MM.1S (cell line): ENCODE measurements at regions not wholly inside any gene's neighbourhood (a gene's known extent, or its start where the extent isn't known, plus 50 kb on each side); places are given as distances from the start of the nearest gene placed in this dataset.

Source experiments
- DNase-seq: peaks from one replicate; pipeline ENCODE4 v3.0.0-alpha.2; 2015
- H2AFZ ChIP-seq: fragments of 300-600 bp; sonication (generic); 2 replicates; pipeline ENCODE4 v1.6.0; 2016; ENCODE audit warnings: antibody characterized with exemption, low read length
- H3F3A ChIP-seq: fragments of 300-600 bp; sonication (generic); 2 replicates; pipeline ENCODE4 v1.6.1; 2016; ENCODE audit warnings: mild to moderate bottlenecking, antibody characterized with exemption, low read length, moderate library complexity, mixed read lengths; ENCODE audit not compliant: insufficient read depth
- H3K27ac ChIP-seq: fragments of 300-600 bp; sonication (generic); 2 replicates; pipeline ENCODE4 v1.5.1; 2016; ENCODE audit warnings: mild to moderate bottlenecking, low read length
- H3K27me3 ChIP-seq: fragments of 300-600 bp; sonication (generic); replicated peaks from 2 replicates; pipeline ENCODE4 v1.6.0; 2016; ENCODE audit warnings: low read length; ENCODE audit not compliant: insufficient read depth
- H3K36me3 ChIP-seq: fragments of 300-600 bp; sonication (generic); replicated peaks from 2 replicates; pipeline ENCODE4 v1.6.1; 2016; ENCODE audit warnings: mild to moderate bottlenecking, low read length, mixed read lengths; ENCODE audit not compliant: insufficient read depth
- H3K4me1 ChIP-seq: fragments of 300-600 bp; sonication (generic); 2 replicates; pipeline ENCODE4 v1.6.1; 2016; ENCODE audit warnings: low read length, mixed read lengths
- H3K4me2 ChIP-seq: fragments of 300-600 bp; sonication (generic); 2 replicates; pipeline ENCODE4 v1.6.0; 2016; ENCODE audit warnings: low read depth, low read length
- H3K4me3 ChIP-seq: fragments of 300-600 bp; sonication (generic); 2 replicates; pipeline ENCODE4 v1.5.1; 2016; ENCODE audit warnings: low read length, mixed read lengths
- H3K79me2 ChIP-seq: fragments of 300-600 bp; sonication (generic); 2 replicates; pipeline ENCODE4 v1.6.1; 2016; ENCODE audit warnings: mixed run types, low read length, mixed read lengths
- H3K9ac ChIP-seq: fragments of 300-600 bp; sonication (generic); 2 replicates; pipeline ENCODE4 v1.6.1; 2016; ENCODE audit warnings: low read length, mixed read lengths
- H3K9me2 ChIP-seq: fragments of 300-600 bp; sonication (generic); replicated peaks from 2 replicates; pipeline ENCODE4 v1.6.1; 2016; ENCODE audit warnings: mild to moderate bottlenecking, low read length, mixed read lengths; ENCODE audit not compliant: insufficient read depth
- H3K9me3 ChIP-seq: fragments of 300-600 bp; sonication (generic); replicated peaks from 2 replicates; pipeline ENCODE4 v1.6.1; 2016; ENCODE audit warnings: mild to moderate bottlenecking, low read length, mixed read lengths; ENCODE audit not compliant: insufficient read depth
- H4K20me1 ChIP-seq: fragments of 300-600 bp; sonication (generic); 2 replicates; pipeline ENCODE4 v1.6.1; 2016; ENCODE audit warnings: mild to moderate bottlenecking, low read length, moderate library complexity, mixed read lengths; ENCODE audit not compliant: insufficient read depth
- EZH2 ChIP-seq: fragments of 300-600 bp; sonication (generic); optimal IDR thresholded peaks from 2 replicates; pipeline ENCODE3; 2017; ENCODE audit warnings: low read depth, mild to moderate bottlenecking, antibody characterized with exemption, low read length, mixed read lengths
- EZH2phosphoT487 ChIP-seq: fragments of 300-600 bp; sonication (generic); IDR thresholded peaks from 2 replicates; pipeline ENCODE4 v1.6.1; 2018; ENCODE audit warnings: antibody characterized with exemption, low read length
- TF ChIP-seq, protein P1 (sequence below): fragments of 300-600 bp; sonication (generic); IDR thresholded peaks from 2 replicates; pipeline ENCODE4 v1.5.1; 2016; ENCODE audit warnings: antibody characterized with exemption, low read length, mixed read lengths

DNA sequence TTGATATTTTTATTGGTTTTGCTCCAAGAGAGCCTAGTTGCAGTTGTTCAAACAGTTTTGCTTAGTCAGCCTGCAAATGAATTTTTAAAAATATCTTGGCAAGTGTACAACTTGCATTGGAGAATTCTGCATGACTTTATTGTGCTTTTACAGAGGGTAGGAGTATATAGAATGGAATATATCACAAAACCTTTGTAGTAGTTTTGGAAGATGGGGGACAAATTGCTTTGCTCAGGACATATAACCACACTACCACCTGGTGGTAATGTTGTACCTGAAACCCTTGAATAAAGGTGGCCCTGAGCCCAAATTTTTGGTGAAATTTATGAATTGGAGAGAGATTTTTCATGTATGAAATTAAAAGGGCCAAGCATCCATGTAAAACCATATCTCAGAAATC lies 645.2 kb downstream of the MED13L start:
- Histone ChIP-seq H3F3A (no peaks in the 10 kb centered on the region), H3K9me2 (no peaks in the 10 kb centered on the region), H3K9me3 (no peaks in the 10 kb centered on the region), H3K27me3 (no peaks in the 10 kb centered on the region), H4K20me1 (no peaks in the 10 kb centered on the region), H3K79me2 (no peaks in the 10 kb centered on the region), H3K4me2 (no peak overlapping the region), H3K4me1 (no peaks in the 10 kb centered on the region), H3K4me3 (no peak overlapping the region), H3K9ac (no peak overlapping the region), H2AFZ (no peak overlapping the region), H3K27ac (no peak overlapping the region), H3K36me3 (no peaks in the 10 kb centered on the region)
- DNase-seq = no peak
- TF ChIP-seq EZH2phosphoT487 = no peak
- TF ChIP-seq, protein P1, sequence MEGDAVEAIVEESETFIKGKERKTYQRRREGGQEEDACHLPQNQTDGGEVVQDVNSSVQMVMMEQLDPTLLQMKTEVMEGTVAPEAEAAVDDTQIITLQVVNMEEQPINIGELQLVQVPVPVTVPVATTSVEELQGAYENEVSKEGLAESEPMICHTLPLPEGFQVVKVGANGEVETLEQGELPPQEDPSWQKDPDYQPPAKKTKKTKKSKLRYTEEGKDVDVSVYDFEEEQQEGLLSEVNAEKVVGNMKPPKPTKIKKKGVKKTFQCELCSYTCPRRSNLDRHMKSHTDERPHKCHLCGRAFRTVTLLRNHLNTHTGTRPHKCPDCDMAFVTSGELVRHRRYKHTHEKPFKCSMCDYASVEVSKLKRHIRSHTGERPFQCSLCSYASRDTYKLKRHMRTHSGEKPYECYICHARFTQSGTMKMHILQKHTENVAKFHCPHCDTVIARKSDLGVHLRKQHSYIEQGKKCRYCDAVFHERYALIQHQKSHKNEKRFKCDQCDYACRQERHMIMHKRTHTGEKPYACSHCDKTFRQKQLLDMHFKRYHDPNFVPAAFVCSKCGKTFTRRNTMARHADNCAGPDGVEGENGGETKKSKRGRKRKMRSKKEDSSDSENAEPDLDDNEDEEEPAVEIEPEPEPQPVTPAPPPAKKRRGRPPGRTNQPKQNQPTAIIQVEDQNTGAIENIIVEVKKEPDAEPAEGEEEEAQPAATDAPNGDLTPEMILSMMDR = no peak
- TF ChIP-seq EZH2 = no peak

DNA sequence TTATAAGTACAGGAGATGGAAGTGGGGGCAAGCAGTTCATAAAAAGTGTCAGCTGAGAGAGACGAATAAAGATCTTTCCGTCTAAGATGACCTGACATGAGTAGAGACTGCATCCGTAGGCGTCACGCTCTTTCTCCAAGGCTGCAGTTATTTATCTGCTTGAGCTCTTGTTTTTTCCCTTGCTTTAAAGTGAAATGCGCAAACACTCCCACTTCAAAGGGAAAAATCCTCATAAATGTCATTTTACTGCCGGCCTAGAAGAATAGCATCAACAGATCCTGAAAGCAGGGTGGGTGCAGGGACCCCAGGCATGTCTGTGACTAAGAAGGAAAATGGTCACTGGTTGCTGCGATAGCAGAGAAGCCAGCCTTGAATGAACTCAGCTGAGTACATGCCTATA lies 647.4 kb downstream of the MED13L start:
- Histone ChIP-seq H4K20me1 (no peaks in the 10 kb centered on the region), H3K27me3 (no peaks in the 10 kb centered on the region), H3K36me3 (no peaks in the 10 kb centered on the region), H3F3A (no peaks in the 10 kb centered on the region), H3K27ac (no peak overlapping the region), H3K79me2 (no peaks in the 10 kb centered on the region), H3K4me3 (no peak overlapping the region), H3K4me2 (no peak overlapping the region), H2AFZ (no peak overlapping the region), H3K9me2 (no peaks in the 10 kb centered on the region), H3K4me1 (no peaks in the 10 kb centered on the region), H3K9ac (no peak overlapping the region), H3K9me3 (no peaks in the 10 kb centered on the region)
- TF ChIP-seq EZH2 (no peak), EZH2phosphoT487 (no peak)
- TF ChIP-seq, protein P1 = no peak
- no peak for DNase-seq

DNA sequence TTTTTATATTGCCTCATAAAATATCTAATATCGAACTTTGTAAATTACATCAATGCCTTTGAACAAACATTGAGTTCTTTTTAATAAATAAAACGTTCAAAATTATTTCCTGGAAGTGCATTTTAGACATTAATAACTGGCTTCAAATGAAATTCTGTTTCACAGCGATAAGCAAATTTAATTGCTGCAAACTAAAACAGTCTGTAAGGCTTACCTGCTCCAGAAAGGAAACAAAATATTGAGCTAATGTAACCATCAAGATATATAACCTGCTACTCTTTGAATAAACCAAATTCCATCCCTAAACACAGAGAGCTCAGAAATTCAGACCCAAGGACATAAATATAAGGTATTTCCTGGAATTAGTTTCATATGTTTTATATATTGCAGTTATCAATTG lies 651.3 kb downstream of the MED13L start:
- no peak overlapping the region for H3K9ac ChIP-seq
- no peaks in the 10 kb centered on the region for H3K4me1 ChIP-seq
- no peak overlapping the region for H2AFZ ChIP-seq
- no peak overlapping the region for H3K4me3 ChIP-seq
- no peaks in the 10 kb centered on the region for H3K9me3 ChIP-seq
- DNase-seq = no peak
- H3K36me3 ChIP-seq = no peaks in the 10 kb centered on the region
- no peaks in the 10 kb centered on the region for H3F3A ChIP-seq
- no peaks in the 10 kb centered on the region for H3K27me3 ChIP-seq
- no peak overlapping the region for H3K4me2 ChIP-seq
- H3K27ac ChIP-seq = no peak overlapping the region
- TF ChIP-seq EZH2 (no peak), EZH2phosphoT487 (no peak)
- TF ChIP-seq, protein P1 = no peak
- no peaks in the 10 kb centered on the region for H4K20me1 ChIP-seq
- H3K79me2 ChIP-seq = no peaks in the 10 kb centered on the region
- H3K9me2 ChIP-seq = no peaks in the 10 kb centered on the region
